ENCODE measurements at regions not wholly inside any gene's neighbourhood (a gene's known extent, or its start where the extent isn't known, plus 50 kb on each side); places are given as distances from the start of the nearest gene placed in this dataset.

GRCh38 chr4:138671106-138671505, 344.5 kb upstream of the NOCT start:
- Histone ChIP-seq H2BK12ac (ENCODE audit: low read length) (no peak overlapping the region), H3K27me3 (ENCODE audit: control insufficient read depth in 3 of 3, insufficient read depth in 3 of 3, low read depth in 1 of 3, low read length in 3 of 3) (no peaks in the 10 kb centered on the region), H2BK15ac (ENCODE audit: low read length) (no peak overlapping the region), H4K91ac (ENCODE audit: low read depth, low read length, poor library complexity) (no peak overlapping the region), H3K79me1 (ENCODE audit: low read depth, low read length) (no peaks in the 10 kb centered on the region), H4K8ac (ENCODE audit: low read depth, low read length) (no peak overlapping the region), H3K18ac (ENCODE audit: low read length) (no peak overlapping the region), H3K4ac (ENCODE audit: low read length) (no peak overlapping the region), H3K9me3 (replicated peaks in 1 of 2; ENCODE audit: control insufficient read depth in 2 of 2, insufficient read depth in 1 of 2, low read depth in 1 of 2, low read length in 2 of 2) (peaks cover 0 to 2% of the 10 kb centered on the region in 2 donors), H2BK120ac (ENCODE audit: low read depth, low read length) (no peak overlapping the region), H2BK5ac (ENCODE audit: low read length) (no peak overlapping the region), H3K27ac (replicated peaks; ENCODE audit: low read length) (no peak overlapping the region), H3K4me2 (ENCODE audit: insufficient read depth, low read length, poor library complexity, severe bottlenecking) (no peak overlapping the region), H2AFZ (ENCODE audit: low read length) (no peak overlapping the region), H3K4me3 (ENCODE audit: low read length in 2 of 2) (no peak overlapping the region), H3K4me1 (ENCODE audit: control insufficient read depth in 2 of 2, insufficient read depth in 1 of 2, low read depth in 1 of 2, low read length in 2 of 2) (peaks cover 6 to 11% of the 10 kb centered on the region in 2 donors), H3K36me3 (replicated peaks in 1 of 2; ENCODE audit: control insufficient read depth in 2 of 2, insufficient read depth in 2 of 2, low read length in 2 of 2) (no peaks in the 10 kb centered on the region), H2AK5ac (ENCODE audit: low read depth, low read length) (no peak overlapping the region), H3K23ac (ENCODE audit: low read depth, low read length, poor library complexity) (no peak overlapping the region), H3K9ac (ENCODE audit: low read depth, low read length, poor library complexity) (no peak overlapping the region), H3K14ac (ENCODE audit: low read length) (no peak overlapping the region)
- no peak for DNase-seq (ENCODE audit: low spot score)

GRCh38 chr4:138670681-138671080, 344.9 kb upstream of the NOCT start:
- H4K8ac ChIP-seq (ENCODE audit: low read depth, low read length): no peak overlapping the region
- no peak overlapping the region for H2BK120ac ChIP-seq (ENCODE audit: low read depth, low read length)
- H2BK5ac ChIP-seq (ENCODE audit: low read length): no peak overlapping the region
- no peak overlapping the region for H3K4me3 ChIP-seq (ENCODE audit: low read length in 2 of 2)
- no peak overlapping the region for H3K9ac ChIP-seq (ENCODE audit: low read depth, low read length, poor library complexity)
- H3K27ac ChIP-seq (replicated peaks; ENCODE audit: low read length): no peak overlapping the region
- H3K23ac ChIP-seq (ENCODE audit: low read depth, low read length, poor library complexity): no peak overlapping the region
- no peak overlapping the region for H3K14ac ChIP-seq (ENCODE audit: low read length)
- H4K91ac ChIP-seq (ENCODE audit: low read depth, low read length, poor library complexity): no peak overlapping the region
- peak overlapping the region; percentile 15 for H3K18ac ChIP-seq (ENCODE audit: low read length)
- H3K4me2 ChIP-seq (ENCODE audit: insufficient read depth, low read length, poor library complexity, severe bottlenecking): no peak overlapping the region
- no peaks in the 10 kb centered on the region for H3K27me3 ChIP-seq (ENCODE audit: control insufficient read depth in 3 of 3, insufficient read depth in 3 of 3, low read depth in 1 of 3, low read length in 3 of 3)
- no peak overlapping the region for H2AFZ ChIP-seq (ENCODE audit: low read length)
- no peaks in the 10 kb centered on the region for H3K79me1 ChIP-seq (ENCODE audit: low read depth, low read length)
- H3K36me3 ChIP-seq (replicated peaks in 1 of 2; ENCODE audit: control insufficient read depth in 2 of 2, insufficient read depth in 2 of 2, low read length in 2 of 2): no peaks in the 10 kb centered on the region
- no peak overlapping the region for H3K4ac ChIP-seq (ENCODE audit: low read length)
- no peak overlapping the region for H2AK5ac ChIP-seq (ENCODE audit: low read depth, low read length)
- H3K9me3 ChIP-seq (replicated peaks in 1 of 2; ENCODE audit: control insufficient read depth in 2 of 2, insufficient read depth in 1 of 2, low read depth in 1 of 2, low read length in 2 of 2): peaks cover 0 to 2% of the 10 kb centered on the region in 2 donors
- H3K4me1 ChIP-seq (ENCODE audit: control insufficient read depth in 2 of 2, insufficient read depth in 1 of 2, low read depth in 1 of 2, low read length in 2 of 2): peaks cover 6 to 11% of the 10 kb centered on the region in 2 donors
- no peak for DNase-seq (ENCODE audit: low spot score)
- no CpG with 5 or more reads among the region's 5 CpGs for WGBS, 2 donors (ENCODE audit: extremely low coverage in 2 of 2, insufficient read length in 2 of 2, insufficient replicate concordance in 1 of 2)
- H2BK15ac ChIP-seq (ENCODE audit: low read length): no peak overlapping the region
- no peak overlapping the region for H2BK12ac ChIP-seq (ENCODE audit: low read length)

- WGBS, 2 donors (ENCODE audit: extremely low coverage in 2 of 2, insufficient read length in 2 of 2, insufficient replicate concordance in 1 of 2): no CpG with 5 or more reads among the region's 6 CpGs
Measured at GRCh38 chr4:138669479-138670315, 345.9 kb upstream of the NOCT start.

GRCh38 chr4:138668309-138668708, 347.3 kb upstream of the NOCT start:
- no peaks in the 10 kb centered on the region for H3K79me1 ChIP-seq (ENCODE audit: low read depth, low read length)
- H3K18ac ChIP-seq (ENCODE audit: low read length): no peak overlapping the region
- H3K27ac ChIP-seq (replicated peaks; ENCODE audit: low read length): no peak overlapping the region
- H3K14ac ChIP-seq (ENCODE audit: low read length): no peak overlapping the region
- WGBS, 2 donors (ENCODE audit: extremely low coverage in 2 of 2, insufficient read length in 2 of 2, insufficient replicate concordance in 1 of 2): no CpG with 5 or more reads among the region's 3 CpGs
- H2BK15ac ChIP-seq (ENCODE audit: low read length): no peak overlapping the region
- no peak overlapping the region for H3K4me3 ChIP-seq (ENCODE audit: low read length in 2 of 2)
- H3K27me3 ChIP-seq (ENCODE audit: control insufficient read depth in 3 of 3, insufficient read depth in 3 of 3, low read depth in 1 of 3, low read length in 3 of 3): no peaks in the 10 kb centered on the region
- no peak overlapping the region for H2AK5ac ChIP-seq (ENCODE audit: low read depth, low read length)
- peaks cover 0 to 2% of the 10 kb centered on the region in 2 donors for H3K9me3 ChIP-seq (replicated peaks in 1 of 2; ENCODE audit: control insufficient read depth in 2 of 2, insufficient read depth in 1 of 2, low read depth in 1 of 2, low read length in 2 of 2)
- H2BK120ac ChIP-seq (ENCODE audit: low read depth, low read length): no peak overlapping the region
- no peak overlapping the region for H2BK5ac ChIP-seq (ENCODE audit: low read length)
- no peak overlapping the region for H3K23ac ChIP-seq (ENCODE audit: low read depth, low read length, poor library complexity)
- no peaks in the 10 kb centered on the region for H3K36me3 ChIP-seq (replicated peaks in 1 of 2; ENCODE audit: control insufficient read depth in 2 of 2, insufficient read depth in 2 of 2, low read length in 2 of 2)
- peaks cover 9 to 15% of the 10 kb centered on the region in 2 donors for H3K4me1 ChIP-seq (ENCODE audit: control insufficient read depth in 2 of 2, insufficient read depth in 1 of 2, low read depth in 1 of 2, low read length in 2 of 2)
- no peak overlapping the region for H3K4me2 ChIP-seq (ENCODE audit: insufficient read depth, low read length, poor library complexity, severe bottlenecking)
- H4K91ac ChIP-seq (ENCODE audit: low read depth, low read length, poor library complexity): no peak overlapping the region
- H2BK12ac ChIP-seq (ENCODE audit: low read length): no peak overlapping the region
- H2AFZ ChIP-seq (ENCODE audit: low read length): no peak overlapping the region
- H3K4ac ChIP-seq (ENCODE audit: low read length): no peak overlapping the region
- no peak for DNase-seq (ENCODE audit: low spot score)
- H3K9ac ChIP-seq (ENCODE audit: low read depth, low read length, poor library complexity): no peak overlapping the region
- H4K8ac ChIP-seq (ENCODE audit: low read depth, low read length): no peak overlapping the region

More at GRCh38 chr4:138669479-138670315, 345.9 kb upstream of the NOCT start:
- no peak overlapping the region for H3K27ac ChIP-seq (replicated peaks; ENCODE audit: low read length)
- H2AK5ac ChIP-seq (ENCODE audit: low read depth, low read length): no peak overlapping the region
- H3K4me3 ChIP-seq (ENCODE audit: low read length in 2 of 2): no peak overlapping the region
- no peak overlapping the region for H4K91ac ChIP-seq (ENCODE audit: low read depth, low read length, poor library complexity)
- H3K23ac ChIP-seq (ENCODE audit: low read depth, low read length, poor library complexity): no peak overlapping the region
- H3K4ac ChIP-seq (ENCODE audit: low read length): no peak overlapping the region
- no peak for DNase-seq (ENCODE audit: low spot score)
- H3K18ac ChIP-seq (ENCODE audit: low read length): no peak overlapping the region
- H4K8ac ChIP-seq (ENCODE audit: low read depth, low read length): no peak overlapping the region
- peaks cover 0 to 2% of the 10 kb centered on the region in 2 donors for H3K9me3 ChIP-seq (replicated peaks in 1 of 2; ENCODE audit: control insufficient read depth in 2 of 2, insufficient read depth in 1 of 2, low read depth in 1 of 2, low read length in 2 of 2)
- H3K9ac ChIP-seq (ENCODE audit: low read depth, low read length, poor library complexity): no peak overlapping the region
- no peak overlapping the region for H2BK5ac ChIP-seq (ENCODE audit: low read length)
- H3K14ac ChIP-seq (ENCODE audit: low read length): no peak overlapping the region
- H2BK15ac ChIP-seq (ENCODE audit: low read length): no peak overlapping the region
- H2BK120ac ChIP-seq (ENCODE audit: low read depth, low read length): no peak overlapping the region
- H3K27me3 ChIP-seq (ENCODE audit: control insufficient read depth in 3 of 3, insufficient read depth in 3 of 3, low read depth in 1 of 3, low read length in 3 of 3): no peaks in the 10 kb centered on the region
- no peaks in the 10 kb centered on the region for H3K79me1 ChIP-seq (ENCODE audit: low read depth, low read length)
- H3K36me3 ChIP-seq (replicated peaks in 1 of 2; ENCODE audit: control insufficient read depth in 2 of 2, insufficient read depth in 2 of 2, low read length in 2 of 2): no peaks in the 10 kb centered on the region
- no peak overlapping the region for H2AFZ ChIP-seq (ENCODE audit: low read length)
- H3K4me2 ChIP-seq (ENCODE audit: insufficient read depth, low read length, poor library complexity, severe bottlenecking): no peak overlapping the region
- H2BK12ac ChIP-seq (ENCODE audit: low read length): no peak overlapping the region
- H3K4me1 ChIP-seq (ENCODE audit: control insufficient read depth in 2 of 2, insufficient read depth in 1 of 2, low read depth in 1 of 2, low read length in 2 of 2): peaks cover 6 to 11% of the 10 kb centered on the region in 2 donors

Measured in neuronal stem cell (in vitro differentiated cells).